DMS153 (cell line): ENCODE measurements at regions not wholly inside any gene's neighbourhood (a gene's known extent, or its start where the extent isn't known, plus 50 kb on each side); places are given as distances from the start of the nearest gene placed in this dataset.
"Not testable (repeated sequence)": the region's sequence is repeated elsewhere in the genome, so short reads cannot be mapped to it uniquely, and the experiment has no call there.

Experiments
- DNase-seq: peaks from one replicate; lab custom pipeline; 2025; lab: John Stamatoyannopoulos, UW

GRCh38 chr16:77067900-77068299 is 123.1 kb upstream of the MON1B start:
- DNase-seq = no peak

- no peak for DNase-seq
Observed at GRCh38 chr16:77068402-77068801, 122.6 kb upstream of the MON1B start.

- DNase-seq = no peak
Observed at GRCh38 chr16:77069929-77070328, 121.1 kb upstream of the MON1B start.

- no peak for DNase-seq
Observed at GRCh38 chr16:77070683-77071082, 120.3 kb upstream of the MON1B start.

- no peak for DNase-seq
Observed at GRCh38 chr16:77076839-77077238, 114.2 kb upstream of the MON1B start.

GRCh38 chr16:77077256-77077922 is 113.6 kb upstream of the MON1B start:
- DNase-seq = no peak

- no peak for DNase-seq
Observed at GRCh38 chr16:77085981-77086380, 105.0 kb upstream of the MON1B start.

GRCh38 chr16:77090062-77090461 is 100.9 kb upstream of the MON1B start:
- no peak for DNase-seq

GRCh38 chr16:77093309-77093708 is 97.7 kb upstream of the MON1B start:
- no peak for DNase-seq

- no peak for DNase-seq
Observed at GRCh38 chr16:77093999-77094398, 97.0 kb upstream of the MON1B start.

- no peak for DNase-seq
Observed at GRCh38 chr16:77111056-77111565, 79.9 kb upstream of the MON1B start.

- DNase-seq = no peak
Observed at GRCh38 chr16:77112746-77113145, 78.2 kb upstream of the MON1B start.

- no peak for DNase-seq
Observed at GRCh38 chr16:77113835-77114234, 77.2 kb upstream of the MON1B start.

- not testable (repeated sequence) for DNase-seq
Observed at GRCh38 chr16:77114361-77114760, 76.6 kb upstream of the MON1B start.

GRCh38 chr16:77116856-77117255 is 74.1 kb upstream of the MON1B start:
- DNase-seq = no peak

- no peak for DNase-seq
Observed at GRCh38 chr16:77117707-77118106, 73.3 kb upstream of the MON1B start.

GRCh38 chr16:77131398-77131797 is 59.6 kb upstream of the MON1B start:
- no peak for DNase-seq

- DNase-seq = no peak
Observed at GRCh38 chr16:77132051-77132618, 58.9 kb upstream of the MON1B start.

GRCh38 chr16:77133706-77134105 is 57.3 kb upstream of the MON1B start:
- DNase-seq = no peak

- no peak for DNase-seq
Observed at GRCh38 chr16:77137045-77137444, 53.9 kb upstream of the MON1B start.
